NCI-H2081 treated with DMSO at 0.1 percent for 48 hours (cell line): ENCODE measurements at regions not wholly inside any gene's neighbourhood (a gene's known extent, or its start where the extent isn't known, plus 50 kb on each side); places are given as distances from the start of the nearest gene placed in this dataset.
"Not testable (repeated sequence)": the region's sequence is repeated elsewhere in the genome, so short reads cannot be mapped to it uniquely, and the experiment has no call there.

Experiments used
- DNase-seq: peaks from one replicate; lab custom pipeline; 2025; lab: John Stamatoyannopoulos, UW

DNA sequence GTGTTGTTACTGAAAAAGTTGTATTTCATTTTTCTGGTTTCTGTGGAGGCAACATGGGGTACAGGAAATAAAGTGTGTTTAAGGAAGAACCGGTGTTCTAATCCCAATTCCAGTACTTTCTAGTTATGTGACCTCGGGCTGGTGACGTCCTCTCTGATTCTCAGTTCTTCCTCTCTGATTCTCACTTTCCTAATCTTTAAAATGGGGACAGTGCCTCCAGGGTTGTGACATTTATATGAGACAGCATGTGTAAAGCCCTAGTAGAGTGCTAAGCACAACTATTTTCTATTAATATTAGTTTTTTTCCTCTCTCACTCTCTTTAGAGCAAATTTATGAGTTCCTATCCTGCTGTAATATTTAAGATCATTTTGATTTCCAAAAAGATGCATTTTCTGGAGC is 50.9 kb upstream of the PTPDC1 start:
- no peak for DNase-seq

DNA sequence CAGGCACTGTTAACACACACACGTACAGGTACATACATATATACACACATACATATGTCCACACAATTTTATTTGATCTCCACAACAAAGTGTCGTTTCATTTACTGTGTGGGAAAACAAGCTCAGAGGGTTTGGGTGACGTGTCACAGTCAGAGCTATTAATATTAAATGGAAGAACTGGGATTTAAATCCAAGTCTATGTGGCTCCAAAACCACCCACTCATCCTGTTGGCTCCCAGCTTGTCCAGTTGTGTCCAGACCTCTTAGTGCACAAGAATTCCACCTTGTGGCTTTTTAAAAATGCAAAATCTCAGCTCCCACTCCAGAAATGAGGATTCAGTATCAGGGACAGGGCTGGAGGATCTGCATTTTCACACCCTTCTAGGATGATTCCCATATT is 52.3 kb upstream of the PTPDC1 start:
- no peak for DNase-seq

DNA sequence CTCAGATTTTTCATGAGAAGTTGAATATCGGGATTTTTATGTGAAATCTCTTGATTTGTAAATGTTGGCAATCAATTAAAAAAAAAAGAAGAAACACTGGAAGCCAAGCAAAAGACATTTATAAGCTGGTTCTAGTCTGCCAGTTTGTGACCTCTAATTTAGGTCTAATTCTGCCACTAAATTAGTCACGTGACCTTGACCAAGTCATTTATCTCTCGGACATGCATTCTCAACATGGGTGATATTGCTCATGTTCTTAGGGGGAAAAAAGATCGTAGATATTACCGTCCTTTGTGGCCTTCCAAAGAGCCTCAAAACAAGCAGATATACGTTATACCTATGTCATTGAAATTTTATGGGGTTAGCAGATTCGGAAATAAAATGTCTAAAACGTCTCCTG is 52.9 kb upstream of the PTPDC1 start:
- no peak for DNase-seq

DNA sequence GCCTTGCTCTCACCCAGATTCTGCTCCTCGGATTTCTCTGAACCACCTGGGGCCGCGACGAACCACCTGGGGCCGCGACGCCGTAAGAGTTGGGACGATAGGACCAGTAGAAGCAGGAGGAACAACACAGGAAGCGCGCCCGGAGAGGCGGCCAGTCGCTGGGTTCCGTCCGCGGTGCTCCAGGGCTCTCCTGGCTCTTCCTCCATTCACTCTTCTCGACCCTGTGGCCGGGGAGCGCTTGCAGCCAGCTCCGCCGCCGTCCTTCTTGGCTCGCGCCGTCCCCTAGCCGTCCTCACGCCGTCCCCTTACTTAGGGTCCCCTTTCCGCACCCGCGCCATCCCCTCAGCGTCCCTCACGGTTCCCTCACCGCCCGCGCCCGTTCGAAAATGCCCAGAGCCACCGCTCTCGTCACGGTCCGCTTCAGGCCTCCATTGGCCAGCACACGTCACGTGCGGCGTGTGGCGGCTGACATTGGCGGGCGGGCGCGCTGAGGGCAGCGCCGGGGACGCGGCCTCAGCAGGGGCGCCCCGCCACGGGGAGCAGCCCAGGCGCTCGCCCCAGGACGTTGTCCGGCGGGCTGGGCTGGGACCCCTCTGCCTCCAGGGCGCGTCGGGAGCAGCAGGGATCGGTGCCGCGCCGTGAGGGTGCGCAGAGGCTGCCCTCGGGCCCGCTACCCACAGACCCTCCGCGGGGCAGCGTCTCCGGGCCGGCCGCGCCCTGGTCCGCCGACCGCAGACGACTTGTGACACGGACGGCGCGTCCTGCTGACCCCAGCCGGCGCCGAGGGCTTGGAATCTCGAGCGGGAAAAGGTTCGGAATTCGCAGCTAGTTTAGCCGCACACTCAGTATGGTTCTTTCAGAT is 53.7 kb upstream of the PTPDC1 start:
- no peak for DNase-seq

DNA sequence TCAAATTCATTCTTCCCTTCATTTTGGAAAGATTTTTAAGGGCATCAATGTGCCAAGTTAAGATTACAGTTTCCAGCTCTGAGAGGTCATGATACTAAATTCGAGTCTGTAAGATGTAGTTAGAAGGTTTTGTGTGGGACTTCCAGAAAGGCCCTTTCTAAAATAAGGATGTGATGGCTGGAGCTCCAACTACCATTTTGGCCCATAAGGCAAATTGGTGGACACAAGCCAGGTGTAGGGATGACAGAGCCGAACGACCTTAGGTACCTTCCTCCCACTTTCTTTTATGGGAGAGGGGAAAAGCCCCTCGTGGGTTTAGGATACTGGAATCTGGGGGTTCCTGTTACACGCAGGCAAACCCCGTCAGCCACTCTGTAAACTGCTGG is 54.3 kb upstream of the PTPDC1 start:
- no peak for DNase-seq

DNA sequence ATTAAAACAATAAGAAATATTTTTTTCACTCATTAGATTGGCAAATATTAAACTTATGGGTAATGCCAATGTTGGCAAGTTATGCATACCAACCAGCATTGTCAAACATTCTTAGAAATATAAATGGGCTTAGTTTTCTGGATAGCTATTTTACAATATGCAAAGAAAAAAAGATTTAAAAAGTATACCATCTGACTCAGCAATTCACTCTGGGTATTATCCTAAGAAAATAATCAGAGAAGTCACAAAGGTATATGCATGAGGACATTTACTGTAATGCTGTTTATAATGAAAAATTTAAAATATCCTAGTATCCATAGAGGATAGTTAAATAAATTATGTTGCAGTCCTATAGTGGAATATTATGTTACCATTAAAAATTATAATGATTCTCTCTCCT is 57.4 kb upstream of the PTPDC1 start:
- no peak for DNase-seq

DNA sequence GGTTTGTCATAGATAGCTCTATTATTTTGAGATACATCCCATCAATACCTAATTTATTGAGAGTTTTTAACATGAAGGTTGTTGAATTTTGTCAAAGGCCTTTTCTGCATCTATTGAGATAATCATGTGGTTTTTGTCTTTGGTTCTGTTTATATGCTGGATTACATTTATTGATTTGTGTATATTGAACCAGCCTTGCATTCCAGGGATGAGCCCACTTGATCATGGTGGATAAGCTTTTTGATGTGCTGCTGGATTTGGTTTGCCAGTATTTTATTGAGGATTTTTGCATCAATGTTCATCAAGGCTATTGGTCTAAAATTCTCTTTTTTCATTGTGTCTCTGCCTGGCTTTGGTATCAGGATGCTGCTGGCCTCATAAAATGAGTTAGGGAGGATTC is 61.8 kb upstream of the PTPDC1 start:
- not testable (repeated sequence) for DNase-seq

DNA sequence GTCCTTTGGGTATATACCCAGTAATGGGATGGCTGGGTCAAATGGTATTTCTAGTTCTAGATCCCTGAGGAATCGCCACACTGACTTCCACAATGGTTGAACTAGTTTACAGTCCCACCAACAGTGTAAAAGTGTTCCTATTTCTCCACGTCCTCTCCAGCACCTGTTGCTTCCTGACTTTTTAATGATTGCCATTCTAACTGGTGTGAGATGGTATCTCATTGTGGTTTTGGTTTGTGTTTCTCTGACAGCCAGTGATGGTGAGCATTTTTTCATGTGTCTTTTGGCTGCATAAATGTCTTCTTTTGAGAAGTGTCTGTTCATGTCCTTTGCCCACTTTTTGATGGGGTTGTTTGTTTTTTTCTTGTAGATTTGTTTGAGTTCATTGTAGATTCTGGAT is 63.4 kb upstream of the PTPDC1 start:
- DNase-seq, result not testable (repeated sequence)

DNA sequence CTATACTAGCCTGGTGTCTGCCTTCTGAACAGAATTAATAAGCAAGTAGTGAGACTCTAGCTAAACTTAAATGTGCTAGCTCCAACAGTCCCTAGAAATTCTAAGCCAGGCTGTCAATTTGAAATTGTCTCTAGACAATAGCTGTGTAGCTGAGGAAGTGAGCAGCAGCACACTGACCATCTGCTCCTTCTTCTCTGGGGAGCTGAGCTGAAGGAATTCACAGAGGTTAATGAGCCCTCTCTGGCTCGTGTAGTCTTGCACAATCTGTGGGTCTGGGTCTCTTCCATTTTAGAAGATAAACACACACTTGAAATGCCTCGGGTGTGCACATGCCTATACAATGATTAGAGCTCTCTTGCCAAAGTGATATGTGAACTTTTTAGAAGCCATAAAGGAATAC is 63.5 kb upstream of the BARX1 start:
- no peak for DNase-seq

DNA sequence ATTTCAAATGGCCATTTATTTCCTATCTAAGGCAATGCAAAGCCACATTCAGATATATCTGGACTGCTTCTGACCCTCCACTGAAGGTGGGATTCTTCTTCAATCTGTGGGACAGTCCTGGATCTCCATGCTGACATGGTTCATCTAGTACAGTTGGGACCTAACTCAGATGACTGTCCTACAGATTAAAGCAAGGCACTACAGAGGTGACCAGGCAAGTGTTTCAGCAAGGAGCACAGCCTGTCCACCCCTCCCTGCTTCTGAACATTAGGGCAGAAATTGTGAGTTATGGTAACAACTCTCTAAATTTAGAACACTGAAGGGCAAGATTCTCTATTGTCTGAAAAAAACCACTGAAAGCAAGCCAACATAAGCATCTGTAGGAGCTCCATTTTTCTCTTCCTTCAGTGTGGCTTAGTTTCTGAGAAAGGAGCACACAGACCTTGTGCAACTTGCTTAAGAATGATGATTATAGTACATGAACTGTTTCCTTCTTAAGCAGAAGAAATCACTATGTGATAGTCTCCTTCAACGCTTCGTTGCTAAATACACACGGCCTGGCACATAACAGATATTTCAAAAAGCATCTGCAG is 62.9 kb upstream of the BARX1 start:
- DNase-seq, result no peak

DNA sequence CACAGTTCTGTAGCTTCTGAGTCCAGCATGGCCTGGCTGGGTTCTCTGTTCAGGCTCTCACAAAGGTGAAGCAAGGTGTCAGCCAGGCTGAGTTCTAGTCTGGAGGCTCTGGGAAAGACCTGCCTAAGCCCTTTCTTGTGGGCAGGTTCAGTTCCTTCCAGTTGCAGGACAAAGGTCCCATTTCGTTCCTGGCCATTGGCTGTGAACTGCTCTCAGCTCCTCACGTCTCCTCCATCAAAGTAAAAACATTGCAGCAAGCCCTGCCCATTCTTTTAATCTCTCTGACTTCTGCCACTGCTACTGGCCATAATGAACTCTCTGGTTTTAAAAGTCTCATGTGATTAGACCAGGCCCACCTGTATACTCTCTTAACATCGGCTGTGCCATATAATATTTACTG is 61.6 kb upstream of the BARX1 start:
- DNase-seq, result no peak

DNA sequence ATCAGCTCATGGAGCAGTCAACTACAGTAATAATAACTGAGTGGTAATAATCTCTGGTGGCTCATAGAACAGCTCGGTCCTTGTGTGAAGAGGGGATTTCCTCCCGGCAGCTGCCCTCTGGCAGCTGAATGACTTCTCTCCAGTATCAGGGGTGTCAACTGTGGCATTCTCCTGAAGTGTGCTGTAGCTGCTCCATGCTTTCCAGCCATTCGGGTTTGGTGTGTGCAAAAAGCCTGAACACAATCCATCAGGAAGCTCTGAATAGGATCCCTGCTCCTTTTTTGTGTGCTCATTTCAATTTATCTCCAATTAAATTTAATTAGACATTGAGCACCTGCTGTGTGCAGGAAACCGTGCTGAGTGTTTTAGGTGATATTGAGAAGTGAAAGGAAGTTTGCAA is 59.8 kb upstream of the BARX1 start:
- peak; percentile 67 for DNase-seq

DNA sequence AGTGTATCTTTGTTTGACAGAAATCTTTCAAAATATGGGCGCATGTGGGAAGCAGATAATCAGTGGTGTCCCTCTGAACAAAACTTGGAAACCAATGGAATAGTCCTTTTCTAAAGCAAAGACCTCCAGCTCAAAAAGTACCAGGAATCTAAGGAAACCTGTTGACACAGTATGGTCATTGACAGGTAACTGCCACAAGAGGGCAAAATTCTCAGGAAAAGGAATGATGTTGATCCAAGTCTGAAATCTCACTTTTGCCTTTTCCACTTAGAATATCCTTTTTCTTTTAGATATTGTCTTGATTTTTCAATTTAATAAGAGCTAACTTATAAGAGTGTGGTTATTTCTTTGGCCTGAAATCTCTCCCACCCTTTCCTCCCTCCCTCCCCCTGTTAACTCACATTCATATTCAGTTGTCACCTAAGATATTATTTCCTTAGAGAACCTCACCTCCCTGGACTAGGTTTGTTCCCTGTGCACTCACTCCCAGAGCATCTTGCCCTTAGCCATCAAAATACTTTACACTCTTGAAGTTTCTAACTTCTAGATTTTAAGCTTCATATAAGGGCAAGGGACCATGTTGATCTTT is 59.0 kb upstream of the BARX1 start:
- DNase-seq, result no peak

DNA sequence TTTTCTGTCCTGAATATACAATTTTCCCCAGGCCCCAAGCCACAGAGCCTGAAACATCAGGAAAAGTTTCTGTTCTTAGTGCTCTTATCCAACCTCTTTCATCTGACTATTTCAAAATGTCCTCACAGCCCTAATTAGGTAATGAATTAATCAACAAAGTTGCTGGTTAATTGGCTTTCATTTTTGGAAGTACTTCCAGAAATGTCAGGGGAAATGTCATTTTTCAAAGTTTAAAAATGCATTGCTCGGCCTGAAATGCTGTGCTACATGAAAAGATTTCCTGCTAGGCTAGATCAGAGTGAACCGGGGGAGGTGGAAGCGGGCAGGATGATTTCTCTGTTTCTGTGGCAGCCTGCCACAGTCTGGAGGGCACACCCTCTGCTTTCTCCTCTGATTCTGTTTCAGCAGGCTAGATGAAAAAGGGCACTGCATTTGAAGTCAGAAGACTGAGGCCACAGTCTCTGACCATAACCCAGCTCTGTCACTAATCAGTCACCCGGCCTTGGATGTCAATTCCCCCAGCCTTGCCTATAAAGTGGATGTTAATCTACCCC is 55.9 kb upstream of the BARX1 start:
- DNase-seq, result no peak

DNA sequence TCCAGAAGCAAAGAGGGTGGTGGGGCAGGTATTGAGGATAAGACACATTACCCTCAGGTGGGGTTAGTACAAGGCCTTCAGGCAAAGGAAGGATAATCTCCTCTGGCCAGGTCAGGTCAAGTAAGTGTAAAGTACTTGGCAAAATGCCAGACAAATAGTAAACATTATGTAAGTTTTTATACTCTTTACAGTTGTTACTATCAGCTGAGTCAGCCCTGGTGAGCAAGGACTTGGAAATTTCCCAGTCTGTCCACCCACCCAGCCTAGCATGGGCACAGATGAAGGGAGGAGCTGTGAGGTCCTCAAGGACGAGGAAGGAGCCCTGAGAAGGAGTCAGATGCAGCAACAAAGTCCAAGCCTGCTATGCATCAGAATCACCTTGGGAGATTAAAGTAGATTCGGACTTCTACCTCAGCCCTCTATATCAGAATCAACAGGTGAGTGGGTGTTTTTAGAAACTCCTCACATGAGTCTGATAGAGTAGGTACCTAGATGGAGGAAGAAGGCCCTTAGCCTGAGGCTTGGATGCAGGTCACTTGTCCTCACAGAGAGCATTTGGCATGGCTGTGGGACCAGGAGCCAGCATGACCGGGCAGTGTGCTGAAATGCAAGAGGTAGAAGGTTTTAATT is 50.2 kb upstream of the BARX1 start:
- DNase-seq, result no peak
